Effector memory CD8-positive, alpha-beta T cell (primary cell): ENCODE measurements at regions not wholly inside any gene's neighbourhood (a gene's known extent, or its start where the extent isn't known, plus 50 kb on each side); places are given as distances from the start of the nearest gene placed in this dataset.
A peak's percentile ranks its signal among the peaks of the same experiment; 100 is the strongest.
"Not testable (repeated sequence)": the region's sequence is repeated elsewhere in the genome, so short reads cannot be mapped to it uniquely, and the experiment has no call there.

ENCODE experiments used
- ATAC-seq: fragments of 150-1000 bp; cut with Tn5 transposase; replicated peaks from 2 replicates; pipeline ENCODE4 v1.10.0; 2021; ENCODE audit warnings: mild to moderate bottlenecking, moderate library complexity
- DNase-seq, 3 experiments: peaks; one replicate each; pipeline ENCODE4 v3.0.0; 2021
- H3K27ac Mint-ChIP-seq, 2 donors: one replicate each; pipeline ENCODE4 v1.8.0; 2022; ENCODE audit warnings: mild to moderate bottlenecking in 2 of 2, mixed read lengths in 2 of 2, moderate library complexity in 2 of 2
- H3K27me3 Mint-ChIP-seq, 2 donors: one replicate each; pipeline ENCODE4 v1.8.0; 2022; ENCODE audit warnings: mixed read lengths in 2 of 2
- H3K36me3 Mint-ChIP-seq: one replicate; pipeline ENCODE4 v1.8.0; 2022; ENCODE audit warnings: mild to moderate bottlenecking, moderate library complexity, mixed read lengths; ENCODE audit not compliant: insufficient read depth
- H3K4me1 Mint-ChIP-seq, 2 donors: one replicate each; pipeline ENCODE4 v1.8.0; 2022; ENCODE audit warnings: low read depth in 2 of 2, mixed read lengths in 2 of 2
- H3K4me3 Mint-ChIP-seq, 2 donors: one replicate each; pipeline ENCODE4 v1.8.0; 2022; ENCODE audit warnings: mild to moderate bottlenecking in 2 of 2, mixed read lengths in 2 of 2, moderate library complexity in 2 of 2
- H3K9me3 Mint-ChIP-seq, 2 donors: one replicate each; pipeline ENCODE4 v1.8.0; 2022; ENCODE audit warnings: mixed read lengths in 2 of 2

- no peaks in the 10 kb centered on the region for H3K27me3 Mint-ChIP-seq
- H3K4me1 Mint-ChIP-seq: no peaks in the 10 kb centered on the region
- H3K4me3 Mint-ChIP-seq: no peak overlapping the region
- no peaks in the 10 kb centered on the region for H3K36me3 Mint-ChIP-seq
- DNase-seq (no peak), ATAC-seq (no peak)
- no peak overlapping the region for H3K27ac Mint-ChIP-seq
- no peaks in the 10 kb centered on the region for H3K9me3 Mint-ChIP-seq
Observed at GRCh38 chr6:11486959-11487358, 50.6 kb upstream of the TMEM170B start.

GRCh38 chr6:11486486-11486885 lies 51.1 kb upstream of the TMEM170B start:
- Mint-ChIP-seq H3K4me1 (no peaks in the 10 kb centered on the region), H3K36me3 (no peaks in the 10 kb centered on the region), H3K27me3 (no peaks in the 10 kb centered on the region), H3K4me3 (no peak overlapping the region), H3K27ac (no peak overlapping the region), H3K9me3 (no peaks in the 10 kb centered on the region)
- DNase-seq: no peak
- ATAC-seq: no peak

- Mint-ChIP-seq H3K9me3 (no peaks in the 10 kb centered on the region), H3K27ac (no peak overlapping the region), H3K36me3 (no peaks in the 10 kb centered on the region), H3K27me3 (no peaks in the 10 kb centered on the region), H3K4me3 (no peak overlapping the region), H3K4me1 (no peaks in the 10 kb centered on the region)
- ATAC-seq (no peak), DNase-seq (no peak)
Observed at GRCh38 chr6:11486051-11486450, 51.5 kb upstream of the TMEM170B start.

- H3K27me3 Mint-ChIP-seq: no peaks in the 10 kb centered on the region
- no peaks in the 10 kb centered on the region for H3K36me3 Mint-ChIP-seq
- no peaks in the 10 kb centered on the region for H3K4me1 Mint-ChIP-seq
- ATAC-seq (no peak), DNase-seq (no peak)
- no peaks in the 10 kb centered on the region for H3K9me3 Mint-ChIP-seq
- no peak overlapping the region for H3K4me3 Mint-ChIP-seq
- peak overlapping the region in 1 of 2 donors; percentile 25 for H3K27ac Mint-ChIP-seq
Observed at GRCh38 chr6:11485271-11485670, 52.3 kb upstream of the TMEM170B start.

- Mint-ChIP-seq H3K27ac (no peak overlapping the region), H3K36me3 (no peaks in the 10 kb centered on the region), H3K4me1 (no peaks in the 10 kb centered on the region), H3K9me3 (no peaks in the 10 kb centered on the region), H3K4me3 (no peak overlapping the region), H3K27me3 (no peaks in the 10 kb centered on the region)
- no peak for ATAC-seq
- no peak for DNase-seq
Observed at GRCh38 chr6:11484441-11484840, 53.1 kb upstream of the TMEM170B start.

GRCh38 chr6:11482616-11483015 lies 54.9 kb upstream of the TMEM170B start:
- Mint-ChIP-seq H3K36me3 (no peaks in the 10 kb centered on the region), H3K27ac (no peak overlapping the region), H3K4me3 (no peak overlapping the region), H3K27me3 (no peaks in the 10 kb centered on the region), H3K4me1 (no peaks in the 10 kb centered on the region), H3K9me3 (no peaks in the 10 kb centered on the region)
- DNase-seq (no peak), ATAC-seq (no peak)

- Mint-ChIP-seq H3K36me3 (no peaks in the 10 kb centered on the region), H3K4me3 (no peak overlapping the region)
- ATAC-seq: no peak
Observed at GRCh38 chr6:11480541-11480940, 57.0 kb upstream of the TMEM170B start.

GRCh38 chr6:11479296-11479695 lies 58.3 kb upstream of the TMEM170B start:
- H3K9me3 Mint-ChIP-seq: no peaks in the 10 kb centered on the region
- peaks cover 18 to 20% of the 10 kb centered on the region in 2 donors for H3K27me3 Mint-ChIP-seq
- ATAC-seq (no peak), DNase-seq (no peak)
- no peaks in the 10 kb centered on the region for H3K4me1 Mint-ChIP-seq
- H3K36me3 Mint-ChIP-seq: no peaks in the 10 kb centered on the region
- H3K27ac Mint-ChIP-seq: no peak overlapping the region
- no peak overlapping the region for H3K4me3 Mint-ChIP-seq

More at GRCh38 chr6:11480541-11480940, 57.0 kb upstream of the TMEM170B start:
- H3K4me1 Mint-ChIP-seq: no peaks in the 10 kb centered on the region
- no peak overlapping the region for H3K27ac Mint-ChIP-seq
- DNase-seq: no peak
- no peaks in the 10 kb centered on the region for H3K9me3 Mint-ChIP-seq
- H3K27me3 Mint-ChIP-seq: peaks cover 13% of the 10 kb centered on the region in 2 donors

GRCh38 chr6:11478586-11478985 lies 59.0 kb upstream of the TMEM170B start:
- H3K27me3 Mint-ChIP-seq: peaks cover 22 to 25% of the 10 kb centered on the region in 2 donors
- no peak for DNase-seq

GRCh38 chr6:11475016-11475415 lies 62.5 kb upstream of the TMEM170B start:
- DNase-seq: no peak
- ATAC-seq: no peak
- peaks cover 25 to 29% of the 10 kb centered on the region in 2 donors for H3K27me3 Mint-ChIP-seq
- no peaks in the 10 kb centered on the region for H3K36me3 Mint-ChIP-seq
- no peaks in the 10 kb centered on the region for H3K4me1 Mint-ChIP-seq
- no peak overlapping the region for H3K4me3 Mint-ChIP-seq
- no peak overlapping the region for H3K27ac Mint-ChIP-seq
- H3K9me3 Mint-ChIP-seq: no peaks in the 10 kb centered on the region

More at GRCh38 chr6:11478586-11478985, 59.0 kb upstream of the TMEM170B start:
- no peaks in the 10 kb centered on the region for H3K4me1 Mint-ChIP-seq
- no peak for ATAC-seq
- H3K9me3 Mint-ChIP-seq: no peaks in the 10 kb centered on the region
- H3K27ac Mint-ChIP-seq: no peak overlapping the region
- no peaks in the 10 kb centered on the region for H3K36me3 Mint-ChIP-seq
- no peak overlapping the region for H3K4me3 Mint-ChIP-seq

- Mint-ChIP-seq H3K4me1 (no peaks in the 10 kb centered on the region), H3K27ac (no peak overlapping the region), H3K9me3 (no peaks in the 10 kb centered on the region), H3K36me3 (no peaks in the 10 kb centered on the region), H3K4me3 (no peak overlapping the region), H3K27me3 (peaks cover 25 to 29% of the 10 kb centered on the region in 2 donors)
- no peak for DNase-seq
- no peak for ATAC-seq
Observed at GRCh38 chr6:11473008-11473740, 64.4 kb upstream of the TMEM170B start.

GRCh38 chr6:11471261-11471660 lies 66.3 kb upstream of the TMEM170B start:
- no peak overlapping the region for H3K27ac Mint-ChIP-seq
- H3K4me3 Mint-ChIP-seq: no peak overlapping the region
- H3K4me1 Mint-ChIP-seq: no peaks in the 10 kb centered on the region
- H3K9me3 Mint-ChIP-seq: no peaks in the 10 kb centered on the region
- no peaks in the 10 kb centered on the region for H3K36me3 Mint-ChIP-seq
- DNase-seq: no peak
- ATAC-seq: no peak
- H3K27me3 Mint-ChIP-seq: peaks cover 19 to 22% of the 10 kb centered on the region in 2 donors

GRCh38 chr6:11469684-11470083 lies 67.9 kb upstream of the TMEM170B start:
- DNase-seq: no peak
- no peaks in the 10 kb centered on the region for H3K36me3 Mint-ChIP-seq
- H3K4me3 Mint-ChIP-seq: no peak overlapping the region

GRCh38 chr6:11468271-11468670 lies 69.3 kb upstream of the TMEM170B start:
- not testable (repeated sequence) for H3K27me3 Mint-ChIP-seq, H3K27ac Mint-ChIP-seq, ATAC-seq, H3K36me3 Mint-ChIP-seq, H3K4me1 Mint-ChIP-seq, DNase-seq, H3K4me3 Mint-ChIP-seq, H3K9me3 Mint-ChIP-seq

More at GRCh38 chr6:11469684-11470083, 67.9 kb upstream of the TMEM170B start:
- peaks cover 9 to 15% of the 10 kb centered on the region in 2 donors for H3K27me3 Mint-ChIP-seq
- no peaks in the 10 kb centered on the region for H3K9me3 Mint-ChIP-seq
- no peak overlapping the region for H3K27ac Mint-ChIP-seq
- no peaks in the 10 kb centered on the region for H3K4me1 Mint-ChIP-seq
- ATAC-seq: no peak
